ENCODE measurements at regions not wholly inside any gene's neighbourhood (a gene's known extent, or its start where the extent isn't known, plus 50 kb on each side); places are given as distances from the start of the nearest gene placed in this dataset.
"Not testable (repeated sequence)": the region's sequence is repeated elsewhere in the genome, so short reads cannot be mapped to it uniquely, and the experiment has no call there.

- no peak for DNase-seq
Measured at GRCh38 chr9:31027678-31028077, 1356.8 kb upstream of the ACO1 start.

GRCh38 chr9:31028137-31028536 lies 1356.3 kb upstream of the ACO1 start:
- no peak for DNase-seq

- DNase-seq = peak; percentile 27
Measured at GRCh38 chr9:31030741-31031202, 1353.7 kb upstream of the ACO1 start.

GRCh38 chr9:31032206-31032605 lies 1352.2 kb upstream of the ACO1 start:
- DNase-seq = no peak

- DNase-seq = no peak
Measured at GRCh38 chr9:31034311-31034710, 1350.1 kb upstream of the ACO1 start.

GRCh38 chr9:31040564-31040963 lies 1343.9 kb upstream of the ACO1 start:
- DNase-seq = no peak

GRCh38 chr9:31045810-31046209 lies 1338.6 kb upstream of the ACO1 start:
- no peak for DNase-seq

- not testable (repeated sequence) for DNase-seq
Measured at GRCh38 chr9:31061592-31061991, 1322.9 kb upstream of the ACO1 start.

GRCh38 chr9:31065691-31066090 lies 1318.8 kb upstream of the ACO1 start:
- peak; percentile 1 for DNase-seq

GRCh38 chr9:31067418-31067817 lies 1317.0 kb upstream of the ACO1 start:
- DNase-seq = no peak

- DNase-seq = no peak
Measured at GRCh38 chr9:31071606-31072286, 1312.7 kb upstream of the ACO1 start.

GRCh38 chr9:31078175-31078574 lies 1306.3 kb upstream of the ACO1 start:
- DNase-seq = no peak

GRCh38 chr9:31084350-31084749 lies 1300.1 kb upstream of the ACO1 start:
- DNase-seq = no peak

- no peak for DNase-seq
Measured at GRCh38 chr9:31089549-31090221, 1294.8 kb upstream of the ACO1 start.

GRCh38 chr9:31100311-31100710 lies 1284.1 kb upstream of the ACO1 start:
- DNase-seq = no peak

GRCh38 chr9:31103836-31104235 lies 1280.6 kb upstream of the ACO1 start:
- DNase-seq = peak; percentile 39

GRCh38 chr9:31104249-31104648 lies 1280.2 kb upstream of the ACO1 start:
- no peak for DNase-seq

- no peak for DNase-seq
Measured at GRCh38 chr9:31112491-31112890, 1272.0 kb upstream of the ACO1 start.

GRCh38 chr9:31114346-31114745 lies 1270.1 kb upstream of the ACO1 start:
- no peak for DNase-seq

- DNase-seq = peak; percentile 23
Measured at GRCh38 chr9:31119890-31120454, 1264.5 kb upstream of the ACO1 start.

GRCh38 chr9:31124389-31124788 lies 1260.1 kb upstream of the ACO1 start:
- DNase-seq = no peak

GRCh38 chr9:31135567-31135966 lies 1248.9 kb upstream of the ACO1 start:
- DNase-seq = no peak

- no peak for DNase-seq
Measured at GRCh38 chr9:31136524-31136923, 1247.9 kb upstream of the ACO1 start.

Measured in tongue (tissue), 1 donor.